ENCODE measurements at regions not wholly inside any gene's neighbourhood (a gene's known extent, or its start where the extent isn't known, plus 50 kb on each side); places are given as distances from the start of the nearest gene placed in this dataset.

GRCh38 chr12:13496111-13496510 is 299.6 kb downstream of the EMP1 start:
- TF ChIP-seq JUNB (IDR thresholded peaks at IDR 0.05) (no peak), EZH2 (IDR thresholded peaks at IDR 0.05; ENCODE audit: borderline replicate concordance, control insufficient read depth, low read depth, low read length) (no peak), RB1 (IDR thresholded peaks at IDR 0.05; ENCODE audit: borderline replicate concordance) (no peak), CHD2 (IDR thresholded peaks at IDR 0.05; ENCODE audit: borderline replicate concordance, low read depth, low read length) (no peak), CTCF (IDR thresholded peaks at IDR 0.05 in 2 of 3, conservative IDR thresholded peaks at IDR 0.05 in 1 of 3; ENCODE audit: control insufficient read depth in 2 of 3, extremely low read depth in 1 of 3, insufficient read depth in 1 of 3, low read depth in 3 of 3, low read length in 3 of 3) (no peak), POU2F2 (IDR thresholded peaks at IDR 0.05; ENCODE audit: borderline replicate concordance, low read depth, low read length) (no peak), ZSCAN29 (IDR thresholded peaks at IDR 0.05) (no peak), FOS (IDR thresholded peaks at IDR 0.05; ENCODE audit: borderline replicate concordance, extremely low read depth, insufficient read length) (no peak)

Measured in GM12878 (cell line).